ENCODE measurements at regions not wholly inside any gene's neighbourhood (a gene's known extent, or its start where the extent isn't known, plus 50 kb on each side); places are given as distances from the start of the nearest gene placed in this dataset.
A peak's percentile ranks its signal among the peaks of the same experiment; 100 is the strongest.

- TF ChIP-seq ZNF223 (tag by site-specific recombination; IDR thresholded peaks at IDR 0.05) = no peak
- TF ChIP-seq TCF7L2 (IDR thresholded peaks at IDR 0.05; ENCODE audit: borderline replicate concordance, low read depth, low read length) = no peak
- 0 out of 2 replicates have a peak, but pooled peaks have one; percentile 20 for TF ChIP-seq ZNF362 (tag by site-specific recombination; IDR thresholded peaks at IDR 0.05)
- TF ChIP-seq MZF1 (tag by site-specific recombination; IDR thresholded peaks at IDR 0.05; ENCODE audit: borderline replicate concordance) = no peak
- no peak for TF ChIP-seq ZNF558 (tag by site-specific recombination; IDR thresholded peaks at IDR 0.05)
- no peak for TF ChIP-seq ZNF18 (tag by site-specific recombination; IDR thresholded peaks at IDR 0.05)
- TF ChIP-seq ZNF518A (tag by site-specific recombination; conservative IDR thresholded peaks at IDR 0.05; ENCODE audit: low read depth) = no peak
- TF ChIP-seq ZNF133 (tag by site-specific recombination; IDR thresholded peaks at IDR 0.05) = no peak
- no peak for TF ChIP-seq ZNF513 (tag by site-specific recombination; IDR thresholded peaks at IDR 0.05)
These were observed 115.7 kb downstream of the OGFRL1 start (continued) for GRCh38 chr6:71404145-71404966.

- H3K27ac ChIP-seq (ENCODE audit: extremely low read depth, low read depth, low read length) = no peak overlapping the region
- peaks cover 3 to 5% of the 10 kb centered on the region in 2 experiments; a peak in 2 of 3 replicates for H3K36me3 ChIP-seq (ENCODE audit: control insufficient read depth in 2 of 2, insufficient read depth in 1 of 2, low read length in 2 of 2)
- ChIA-PET CTCF (interaction anchor here (0.6 to 1.3 kb wide), 2 partner anchors 104 to 271 kb away, joined by 3 read pairs; no protein-coding TSS in a partner anchor), POLR2A (interaction anchor here (1.3 to 2.4 kb wide), 3 partner anchors 11 to 16 kb away, joined by 3 to 7 read pairs (median 3); no protein-coding TSS in a partner anchor)
- H3K4me1 ChIP-seq (ENCODE audit: control insufficient read depth, insufficient read depth, low read length) = peaks cover 26% of the 10 kb centered on the region
- no peak overlapping the region for H3K4me3 ChIP-seq (ENCODE audit: low read depth, low read length)
- no peaks in the 10 kb centered on the region for H3K9me3 ChIP-seq (ENCODE audit: control insufficient read depth, insufficient read depth, low read depth, low read length)
- no peak for TF ChIP-seq OVOL3 (tag by site-specific recombination; IDR thresholded peaks at IDR 0.05)
- no peak for TF ChIP-seq ZNF37A (tag by site-specific recombination; IDR thresholded peaks at IDR 0.05)
- no peak for TF ChIP-seq YY2 (tag by site-specific recombination; IDR thresholded peaks at IDR 0.05)
- TF ChIP-seq ZSCAN18 (tag by site-specific recombination; IDR thresholded peaks at IDR 0.05) = no peak
- no peak for TF ChIP-seq ZNF513 (tag by site-specific recombination; IDR thresholded peaks at IDR 0.05)
- no peak for TF ChIP-seq RBAK (tag by site-specific recombination; IDR thresholded peaks at IDR 0.05)
- TF ChIP-seq ZSCAN16 (tag by site-specific recombination; IDR thresholded peaks at IDR 0.05) = no peak
- no peak for TF ChIP-seq PRDM10 (tag by site-specific recombination; IDR thresholded peaks at IDR 0.05)
- no peak for TF ChIP-seq ZNF621 (tag by site-specific recombination; IDR thresholded peaks at IDR 0.05)
- no peak for TF ChIP-seq REPIN1 (tag by site-specific recombination; IDR thresholded peaks at IDR 0.05; ENCODE audit: low read depth)
- TF ChIP-seq ZNF473 (tag by site-specific recombination; IDR thresholded peaks at IDR 0.05) = no peak
These were observed 116.3 kb downstream of the OGFRL1 start for GRCh38 chr6:71404967-71405278.
